DMS 273 treated with DMSO at 0.1 percent for 48 hours (cell line): ENCODE measurements at regions not wholly inside any gene's neighbourhood (a gene's known extent, or its start where the extent isn't known, plus 50 kb on each side); places are given as distances from the start of the nearest gene placed in this dataset.

Experiments
- DNase-seq: peaks from one replicate; lab custom pipeline; 2025; lab: John Stamatoyannopoulos, UW

- DNase-seq: no peak
These were observed 103.0 kb upstream of the KLF3 start for GRCh38 chr4:38560768-38561558.

DNA sequence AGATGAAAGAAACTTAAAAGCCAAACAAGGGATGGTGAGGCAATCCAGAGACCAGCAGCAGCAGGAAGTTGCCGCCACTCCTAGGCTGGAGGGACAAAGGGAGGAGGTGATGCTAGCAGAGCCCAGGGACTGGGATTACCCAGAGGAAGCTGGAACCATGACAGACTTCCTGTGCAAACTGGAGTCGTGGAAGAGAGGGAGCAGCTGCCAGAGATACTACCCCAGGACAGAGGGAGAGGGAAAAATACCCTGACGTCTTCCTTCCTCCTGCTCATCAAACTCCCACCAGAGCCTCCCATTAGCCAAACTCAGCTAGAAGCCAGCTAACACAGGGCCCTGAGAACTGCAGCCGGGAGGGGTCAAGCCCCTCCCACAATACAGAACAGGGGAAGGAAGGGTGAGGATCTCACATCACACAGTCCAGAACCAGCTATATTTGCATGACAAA is 101.2 kb upstream of the KLF3 start:
- DNase-seq: no peak

GRCh38 chr4:38563707-38564495 is 100.1 kb upstream of the KLF3 start:
- DNase-seq: no peak

- DNase-seq: no peak
These were observed 98.5 kb upstream of the KLF3 start for GRCh38 chr4:38565271-38566199.

GRCh38 chr4:38566806-38567398 is 97.1 kb upstream of the KLF3 start:
- DNase-seq: no peak

- no peak for DNase-seq
These were observed 96.5 kb upstream of the KLF3 start for GRCh38 chr4:38567457-38567856.

GRCh38 chr4:38568768-38569167 is 95.2 kb upstream of the KLF3 start:
- DNase-seq: no peak

DNA sequence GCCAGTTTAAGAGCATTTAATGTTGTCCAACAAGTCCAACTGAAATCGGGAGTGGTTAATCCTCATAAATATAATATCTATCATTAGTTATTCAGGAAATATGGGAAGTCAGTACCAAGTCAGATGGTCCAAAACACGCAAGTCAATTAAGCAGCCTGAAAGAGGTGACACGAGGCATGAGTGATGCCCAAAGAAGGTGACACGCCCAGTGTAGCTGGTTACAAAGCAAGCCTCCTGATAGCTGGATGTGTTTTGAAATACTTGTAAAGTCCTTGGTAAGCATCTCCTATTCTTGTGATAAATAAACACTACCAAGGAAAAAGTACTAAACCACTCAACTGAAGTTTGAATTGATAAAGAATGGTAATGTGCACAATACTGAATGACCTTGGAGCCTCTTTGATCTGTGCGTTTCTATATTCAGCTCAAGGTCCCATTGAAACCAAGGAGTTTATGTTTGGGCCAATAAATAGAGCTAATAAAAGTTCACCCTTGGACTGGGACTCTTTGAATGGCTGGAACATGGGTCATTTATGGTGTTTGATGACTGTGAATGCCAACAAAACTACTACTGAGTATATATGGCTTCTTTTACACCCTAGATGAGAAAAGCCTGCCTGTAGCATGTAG is 93.2 kb upstream of the KLF3 start:
- no peak for DNase-seq

DNA sequence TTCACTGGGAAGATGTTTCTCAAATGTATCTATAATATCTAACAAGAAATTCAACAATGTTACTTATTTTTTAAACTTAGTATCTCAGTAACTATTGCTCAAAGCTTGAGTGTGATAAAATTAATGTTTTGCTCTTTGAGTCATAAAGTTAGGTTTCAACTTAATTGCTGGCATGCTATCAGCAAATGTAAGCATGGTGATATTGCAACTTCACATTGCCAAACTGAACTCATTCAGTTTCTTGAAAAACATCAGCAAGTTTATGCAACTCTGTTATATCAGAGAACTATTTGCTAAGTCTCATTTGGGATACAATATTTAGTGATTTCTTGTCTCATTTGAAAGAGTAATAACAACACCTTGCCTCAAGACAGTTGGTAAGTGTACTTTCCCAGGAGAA is 91.2 kb upstream of the KLF3 start:
- no peak for DNase-seq

GRCh38 chr4:38574559-38575333 is 89.3 kb upstream of the KLF3 start:
- peak; percentile 57 for DNase-seq

DNA sequence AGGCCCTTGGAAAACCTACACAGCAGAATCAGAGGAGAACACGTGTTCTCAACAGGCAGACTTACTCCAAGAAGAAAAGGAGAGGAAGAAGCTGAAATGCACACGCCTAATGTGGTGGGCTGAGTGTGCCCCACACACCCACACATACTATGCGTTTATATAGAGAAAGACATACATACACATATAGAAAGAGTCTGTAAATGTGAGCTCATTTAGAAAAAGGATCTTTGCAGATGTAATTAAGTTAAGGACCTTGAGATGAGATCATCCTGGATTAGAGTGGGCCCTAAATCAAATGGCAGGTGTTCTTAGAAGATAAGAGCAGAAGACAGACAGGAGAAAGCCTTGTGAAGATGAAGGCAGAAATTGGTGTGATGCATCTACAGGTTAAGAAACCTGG is 87.2 kb upstream of the KLF3 start:
- no peak for DNase-seq

- DNase-seq: no peak
These were observed 86.5 kb upstream of the KLF3 start for GRCh38 chr4:38577462-38577861.

GRCh38 chr4:38581426-38582106 is 82.4 kb upstream of the KLF3 start:
- DNase-seq: no peak

DNA sequence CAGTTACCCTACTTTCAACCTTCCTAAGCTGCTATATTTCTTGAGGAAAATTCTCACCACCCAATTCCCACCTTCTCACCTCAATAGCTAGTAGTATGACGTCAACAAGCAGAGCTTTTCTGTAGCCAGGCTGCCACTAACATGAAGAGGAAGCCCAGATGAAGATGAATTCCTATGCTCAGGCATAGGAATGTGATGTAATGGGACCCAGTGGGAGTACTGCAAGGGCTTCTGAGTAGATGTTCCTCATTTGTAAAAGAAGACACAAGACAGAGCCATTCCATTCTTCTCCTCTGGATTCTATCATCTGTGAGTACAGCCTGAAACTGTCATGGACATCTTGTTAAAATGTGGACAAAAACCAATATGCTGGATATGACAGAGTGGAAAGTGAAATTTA is 81.6 kb upstream of the KLF3 start:
- DNase-seq: no peak

- no peak for DNase-seq
These were observed 81.0 kb upstream of the KLF3 start for GRCh38 chr4:38582889-38583470.

DNA sequence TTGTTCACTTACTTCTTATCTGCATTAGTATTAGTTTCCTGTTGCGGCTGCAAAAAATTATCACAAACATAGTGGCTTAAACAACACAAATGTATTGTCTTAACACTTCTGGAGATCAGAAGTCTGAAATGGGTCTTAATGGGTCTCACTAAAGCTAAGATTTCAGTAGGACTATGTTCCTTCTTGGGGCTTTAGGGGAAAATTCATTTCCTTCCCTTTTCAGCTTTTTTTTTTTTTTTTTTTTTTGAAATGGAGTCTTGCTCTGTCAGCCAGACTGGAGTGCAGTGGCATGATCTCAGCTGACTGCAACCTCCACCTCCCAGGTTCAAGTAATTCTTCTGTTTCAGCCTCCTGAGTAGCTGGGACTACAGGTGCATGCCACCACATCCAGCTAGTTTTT is 78.1 kb upstream of the KLF3 start:
- DNase-seq: no peak

GRCh38 chr4:38587106-38587505 is 76.9 kb upstream of the KLF3 start:
- no peak for DNase-seq

DNA sequence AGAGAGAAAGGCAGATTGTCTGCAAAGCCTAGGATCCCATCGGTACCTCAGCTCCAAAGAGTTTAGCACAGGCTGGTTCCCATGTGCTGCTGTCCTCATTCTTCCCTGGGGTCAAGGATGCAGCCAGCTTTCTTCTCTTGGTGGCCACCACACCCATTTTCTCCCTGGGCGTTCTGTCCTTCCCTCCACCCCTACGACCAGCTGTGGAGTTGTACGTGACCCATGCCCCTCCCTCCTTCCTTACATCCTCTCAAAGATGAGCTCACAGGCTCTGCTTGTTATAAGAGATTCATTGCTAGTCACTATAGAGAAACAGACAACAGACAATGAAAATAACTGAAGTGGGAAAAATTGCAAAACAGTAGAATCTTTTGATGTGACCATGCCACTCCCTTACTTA is 74.0 kb upstream of the KLF3 start:
- no peak for DNase-seq

GRCh38 chr4:38591617-38592337 is 72.2 kb upstream of the KLF3 start:
- no peak for DNase-seq
